22Rv1 (cell line): ENCODE measurements at regions not wholly inside any gene's neighbourhood (a gene's known extent, or its start where the extent isn't known, plus 50 kb on each side); places are given as distances from the start of the nearest gene placed in this dataset.

ENCODE experiments used
- H3K27ac ChIP-seq: fragments of 450-650 bp; 2 replicates; pipeline ENCODE4 v1.5.1; 2017
- CTCF ChIP-seq: fragments of 450-650 bp; IDR thresholded peaks from 2 replicates; pipeline ENCODE4 v1.5.1; 2017; ENCODE audit warnings: mild to moderate bottlenecking
- ZFX ChIP-seq: fragments of 450-650 bp; IDR thresholded peaks from 2 replicates; pipeline ENCODE4 v1.6.1; 2017; ENCODE audit warnings: antibody characterized with exemption, borderline replicate concordance

- no peak overlapping the region for H3K27ac ChIP-seq
Observed at GRCh38 chr6:21404577-21404976, 189.0 kb upstream of the SOX4 start.

GRCh38 chr6:21406316-21406715 lies 187.2 kb upstream of the SOX4 start:
- no peak overlapping the region for H3K27ac ChIP-seq
- TF ChIP-seq CTCF (no peak), ZFX (no peak)

More at GRCh38 chr6:21404577-21404976, 189.0 kb upstream of the SOX4 start:
- TF ChIP-seq ZFX: no peak
- no peak for TF ChIP-seq CTCF

GRCh38 chr6:21409231-21409630 lies 184.3 kb upstream of the SOX4 start:
- no peak overlapping the region for H3K27ac ChIP-seq
- TF ChIP-seq CTCF: no peak
- TF ChIP-seq ZFX: no peak

GRCh38 chr6:21413428-21413827 lies 180.1 kb upstream of the SOX4 start:
- H3K27ac ChIP-seq: no peak overlapping the region
- TF ChIP-seq CTCF: no peak
- TF ChIP-seq ZFX: no peak

- TF ChIP-seq CTCF (no peak), ZFX (no peak)
- no peak overlapping the region for H3K27ac ChIP-seq
Observed at GRCh38 chr6:21414065-21414464, 179.5 kb upstream of the SOX4 start.

- TF ChIP-seq ZFX (no peak), CTCF (no peak)
- no peak overlapping the region for H3K27ac ChIP-seq
Observed at GRCh38 chr6:21420146-21420878, 173.2 kb upstream of the SOX4 start.

GRCh38 chr6:21420926-21421325 lies 172.6 kb upstream of the SOX4 start:
- H3K27ac ChIP-seq: no peak overlapping the region
- TF ChIP-seq ZFX (no peak), CTCF (no peak)
